ENCODE measurements at regions not wholly inside any gene's neighbourhood (a gene's known extent, or its start where the extent isn't known, plus 50 kb on each side); places are given as distances from the start of the nearest gene placed in this dataset.

DNA sequence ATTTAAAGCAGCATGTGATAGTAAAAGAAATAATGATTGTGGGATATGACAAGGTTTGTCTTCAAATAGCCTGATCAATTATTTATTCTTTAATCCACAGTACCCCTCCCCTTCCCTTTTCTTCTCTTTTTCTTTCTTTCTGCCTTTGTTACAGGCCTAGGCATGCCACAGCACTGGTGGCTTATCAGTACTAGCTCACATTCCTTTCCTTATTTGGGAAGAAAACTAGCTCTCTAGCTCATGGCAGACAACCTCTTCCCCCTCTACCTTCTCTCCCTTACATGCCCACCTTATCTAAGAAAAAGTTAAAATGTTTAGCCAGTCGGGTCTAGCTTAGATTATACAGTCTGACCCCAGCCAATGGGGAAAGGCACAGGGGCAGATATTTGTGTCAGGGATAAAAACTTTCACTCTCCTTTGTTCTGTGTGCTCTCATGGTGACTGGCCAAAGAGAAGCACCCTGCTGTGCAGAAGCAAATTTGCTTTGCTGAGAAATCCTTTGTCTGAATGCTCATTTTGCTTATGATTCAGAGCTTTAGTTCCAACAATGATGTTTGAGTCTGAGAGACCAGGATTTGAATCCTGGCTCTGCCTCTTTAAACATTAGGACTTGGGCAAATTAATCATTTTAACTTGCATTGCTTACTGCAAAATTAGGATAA, 75.8 kb upstream of the CDH12 start:
- TF ChIP-seq EZH2 (IDR thresholded peaks at IDR 0.05; ENCODE audit: borderline replicate concordance, low read depth, low read length, severe bottlenecking) (no peak), MYC (IDR thresholded peaks at IDR 0.05; ENCODE audit: low read depth, low read length) (no peak), POLR2A (IDR thresholded peaks at IDR 0.05; ENCODE audit: low read depth, low read length) (no peak)
- TF ChIP-seq, protein P1, sequence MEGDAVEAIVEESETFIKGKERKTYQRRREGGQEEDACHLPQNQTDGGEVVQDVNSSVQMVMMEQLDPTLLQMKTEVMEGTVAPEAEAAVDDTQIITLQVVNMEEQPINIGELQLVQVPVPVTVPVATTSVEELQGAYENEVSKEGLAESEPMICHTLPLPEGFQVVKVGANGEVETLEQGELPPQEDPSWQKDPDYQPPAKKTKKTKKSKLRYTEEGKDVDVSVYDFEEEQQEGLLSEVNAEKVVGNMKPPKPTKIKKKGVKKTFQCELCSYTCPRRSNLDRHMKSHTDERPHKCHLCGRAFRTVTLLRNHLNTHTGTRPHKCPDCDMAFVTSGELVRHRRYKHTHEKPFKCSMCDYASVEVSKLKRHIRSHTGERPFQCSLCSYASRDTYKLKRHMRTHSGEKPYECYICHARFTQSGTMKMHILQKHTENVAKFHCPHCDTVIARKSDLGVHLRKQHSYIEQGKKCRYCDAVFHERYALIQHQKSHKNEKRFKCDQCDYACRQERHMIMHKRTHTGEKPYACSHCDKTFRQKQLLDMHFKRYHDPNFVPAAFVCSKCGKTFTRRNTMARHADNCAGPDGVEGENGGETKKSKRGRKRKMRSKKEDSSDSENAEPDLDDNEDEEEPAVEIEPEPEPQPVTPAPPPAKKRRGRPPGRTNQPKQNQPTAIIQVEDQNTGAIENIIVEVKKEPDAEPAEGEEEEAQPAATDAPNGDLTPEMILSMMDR (IDR thresholded peaks at IDR 0.05; ENCODE audit: extremely low read depth in 1 of 2, insufficient read depth in 1 of 2, low read depth in 1 of 2, low read length in 2 of 2) = no peak
